Activated naive CD8-positive, alpha-beta T cell treated with anti-CD3 and anti-CD28 coated beads, Interleukin-2, amount 50 U/mL, for 24 hours (primary cell): ENCODE measurements at regions not wholly inside any gene's neighbourhood (a gene's known extent, or its start where the extent isn't known, plus 50 kb on each side); places are given as distances from the start of the nearest gene placed in this dataset.
"Not testable (repeated sequence)": the region's sequence is repeated elsewhere in the genome, so short reads cannot be mapped to it uniquely, and the experiment has no call there.

Source experiments
- ATAC-seq: fragments of 150-1000 bp; cut with Tn5 transposase; one replicate; pipeline ENCODE4 v1.10.0; 2021
- DNase-seq: peaks from one replicate; pipeline ENCODE4 v3.0.0; 2021
- H3K27ac Mint-ChIP-seq: one replicate; pipeline ENCODE4 v1.8.0; 2021; ENCODE audit warnings: mild to moderate bottlenecking, mixed read lengths
- H3K27me3 Mint-ChIP-seq: one replicate; pipeline ENCODE4 v1.8.0; 2021; ENCODE audit warnings: mixed read lengths
- H3K36me3 Mint-ChIP-seq: one replicate; pipeline ENCODE4 v1.8.0; 2021; ENCODE audit warnings: low read depth, mixed read lengths
- H3K4me1 Mint-ChIP-seq: one replicate; pipeline ENCODE4 v1.8.0; 2021; ENCODE audit warnings: mixed read lengths
- H3K4me3 Mint-ChIP-seq: one replicate; pipeline ENCODE4 v1.8.0; 2021; ENCODE audit warnings: mild to moderate bottlenecking, moderate library complexity, mixed read lengths
- H3K9me3 Mint-ChIP-seq: one replicate; pipeline ENCODE4 v1.8.0; 2021; ENCODE audit warnings: mixed read lengths

DNA sequence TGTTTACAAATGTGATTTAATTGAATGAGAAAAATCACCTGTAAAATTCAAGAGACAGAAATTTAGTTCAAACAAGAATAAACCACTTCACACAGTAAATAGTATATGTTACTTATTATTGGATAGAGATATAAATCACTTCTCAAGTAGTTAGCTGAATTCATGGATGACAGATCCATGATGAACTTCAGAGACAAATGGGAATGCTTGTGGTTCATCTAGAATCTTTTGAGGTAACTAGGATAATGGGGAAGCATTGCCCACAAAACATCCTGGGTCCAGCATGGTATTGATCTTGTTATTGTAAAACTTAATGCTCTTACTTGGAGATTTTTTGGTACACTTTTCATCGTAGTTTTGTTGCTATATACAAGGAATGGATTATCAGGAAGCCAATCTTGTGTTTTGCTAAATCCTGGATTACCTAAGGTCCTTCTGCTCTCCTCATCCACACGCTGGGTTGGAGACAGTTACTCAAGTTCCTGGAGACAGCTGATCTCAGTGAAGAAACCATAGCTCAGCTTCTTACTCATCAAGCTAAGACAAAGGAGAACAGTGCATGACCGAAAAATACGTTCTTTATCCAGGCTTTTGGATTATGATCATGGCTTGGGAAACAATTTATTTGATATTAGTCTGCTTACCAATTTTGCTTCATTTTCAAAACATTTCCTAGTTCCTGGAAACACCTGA is 142.5 kb upstream of the PREP start:
- ATAC-seq, result no peak
- Mint-ChIP-seq H3K4me1 (no peaks in the 10 kb centered on the region), H3K9me3 (no peaks in the 10 kb centered on the region), H3K27me3 (peaks cover 11% of the 10 kb centered on the region), H3K36me3 (peaks cover 1% of the 10 kb centered on the region), H3K4me3 (no peak overlapping the region), H3K27ac (no peak overlapping the region)
- no peak for DNase-seq

DNA sequence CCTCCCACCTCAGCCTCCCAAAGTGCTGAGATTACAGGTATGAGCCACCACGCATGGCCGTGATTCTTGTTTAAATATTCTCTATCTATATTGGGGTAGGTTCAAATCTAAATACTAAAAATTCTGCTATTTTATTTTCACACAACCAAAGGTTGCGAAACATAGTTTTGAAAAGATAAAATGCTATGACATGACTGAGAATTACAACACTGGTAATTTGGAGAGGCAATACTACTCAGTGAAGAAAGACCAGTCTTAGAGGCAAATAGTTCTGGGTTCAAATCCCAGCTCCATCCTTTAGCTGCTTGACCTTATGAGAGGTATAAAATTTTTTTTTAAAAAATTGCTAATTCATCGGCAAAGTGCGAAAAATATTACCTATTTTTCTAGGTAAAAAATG is 137.0 kb upstream of the PREP start:
- ATAC-seq (no peak), DNase-seq (no peak)
- Mint-ChIP-seq H3K27ac (no peak overlapping the region), H3K9me3 (no peaks in the 10 kb centered on the region), H3K36me3 (no peaks in the 10 kb centered on the region), H3K27me3 (no peaks in the 10 kb centered on the region), H3K4me3 (no peak overlapping the region), H3K4me1 (no peaks in the 10 kb centered on the region)

DNA sequence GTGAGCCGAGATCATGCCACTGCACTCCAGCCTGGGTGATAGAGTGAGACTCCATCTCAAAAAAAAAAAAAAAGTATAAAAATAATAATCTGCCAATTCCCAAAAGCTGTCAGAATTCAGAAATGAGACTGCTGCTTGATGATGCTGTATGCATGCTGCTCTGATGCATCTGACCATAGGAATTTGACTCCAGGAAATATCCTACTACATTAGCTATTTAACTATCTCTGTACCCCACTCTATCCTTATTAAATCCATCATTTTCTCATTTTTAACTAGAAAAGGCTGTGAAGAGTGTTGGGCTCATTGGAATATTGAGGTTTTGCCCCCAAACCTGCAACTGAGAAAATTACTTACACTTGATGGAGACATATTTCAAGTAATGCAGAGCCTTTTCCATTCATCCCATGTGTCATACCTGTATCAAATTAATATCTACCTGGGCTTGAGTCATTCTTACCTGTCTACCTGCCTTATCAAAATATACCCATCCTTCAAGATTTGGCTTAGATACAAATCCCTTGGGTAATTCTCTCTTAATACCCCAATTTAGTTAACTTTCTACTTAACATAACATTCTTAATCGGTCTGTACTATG is 135.2 kb upstream of the PREP start:
- Mint-ChIP-seq H3K27ac (no peak overlapping the region), H3K9me3 (no peaks in the 10 kb centered on the region), H3K4me3 (no peak overlapping the region), H3K4me1 (no peaks in the 10 kb centered on the region), H3K27me3 (peaks cover 3% of the 10 kb centered on the region), H3K36me3 (no peaks in the 10 kb centered on the region)
- DNase-seq, result no peak
- no peak for ATAC-seq

DNA sequence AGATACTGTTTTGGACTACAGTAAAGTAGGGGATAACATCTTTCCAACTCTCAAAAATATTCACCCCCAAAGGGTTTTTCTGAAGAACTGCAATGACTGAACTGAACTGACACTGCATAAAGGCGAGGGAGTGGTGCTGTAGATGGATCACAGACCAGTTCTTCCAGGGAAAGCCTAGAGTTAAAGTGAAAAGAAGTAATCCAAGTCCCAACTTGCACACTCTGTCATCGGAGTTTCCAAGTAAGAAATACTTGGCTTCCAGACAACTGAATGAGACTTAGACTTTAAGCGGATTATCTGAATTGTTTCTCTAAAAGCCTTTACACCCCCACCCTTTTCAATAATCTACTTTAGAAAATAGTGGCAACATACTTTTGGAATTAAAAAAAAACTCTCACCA is 134.1 kb upstream of the PREP start:
- peaks cover 8% of the 10 kb centered on the region for H3K27me3 Mint-ChIP-seq
- H3K27ac Mint-ChIP-seq, result no peak overlapping the region
- no peak for DNase-seq
- H3K9me3 Mint-ChIP-seq, result no peaks in the 10 kb centered on the region
- H3K4me1 Mint-ChIP-seq, result no peaks in the 10 kb centered on the region
- no peak overlapping the region for H3K4me3 Mint-ChIP-seq
- ATAC-seq, result no peak
- no peaks in the 10 kb centered on the region for H3K36me3 Mint-ChIP-seq

DNA sequence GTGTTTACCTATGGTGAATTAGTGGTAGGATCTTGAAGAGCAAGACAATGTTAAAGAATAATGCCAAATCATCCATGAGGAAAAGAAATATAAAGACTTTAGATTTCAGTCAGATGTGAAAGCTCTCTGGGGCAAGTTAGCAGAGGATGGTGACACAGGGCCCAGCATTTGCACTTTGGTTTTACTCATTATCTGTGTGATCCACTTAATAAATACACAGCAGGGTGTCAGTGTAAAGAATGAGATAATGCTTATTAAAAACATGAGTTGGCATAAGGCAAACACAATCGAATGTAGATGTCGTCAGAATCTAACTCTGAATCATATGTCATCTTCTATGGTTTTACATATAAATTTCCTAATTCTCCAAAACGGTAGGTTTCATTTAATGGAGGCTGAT is 130.4 kb upstream of the PREP start:
- Mint-ChIP-seq H3K27me3 (peaks cover 8% of the 10 kb centered on the region), H3K4me1 (no peaks in the 10 kb centered on the region), H3K27ac (no peak overlapping the region), H3K4me3 (no peak overlapping the region), H3K9me3 (no peaks in the 10 kb centered on the region), H3K36me3 (no peaks in the 10 kb centered on the region)
- DNase-seq, result no peak
- no peak for ATAC-seq

DNA sequence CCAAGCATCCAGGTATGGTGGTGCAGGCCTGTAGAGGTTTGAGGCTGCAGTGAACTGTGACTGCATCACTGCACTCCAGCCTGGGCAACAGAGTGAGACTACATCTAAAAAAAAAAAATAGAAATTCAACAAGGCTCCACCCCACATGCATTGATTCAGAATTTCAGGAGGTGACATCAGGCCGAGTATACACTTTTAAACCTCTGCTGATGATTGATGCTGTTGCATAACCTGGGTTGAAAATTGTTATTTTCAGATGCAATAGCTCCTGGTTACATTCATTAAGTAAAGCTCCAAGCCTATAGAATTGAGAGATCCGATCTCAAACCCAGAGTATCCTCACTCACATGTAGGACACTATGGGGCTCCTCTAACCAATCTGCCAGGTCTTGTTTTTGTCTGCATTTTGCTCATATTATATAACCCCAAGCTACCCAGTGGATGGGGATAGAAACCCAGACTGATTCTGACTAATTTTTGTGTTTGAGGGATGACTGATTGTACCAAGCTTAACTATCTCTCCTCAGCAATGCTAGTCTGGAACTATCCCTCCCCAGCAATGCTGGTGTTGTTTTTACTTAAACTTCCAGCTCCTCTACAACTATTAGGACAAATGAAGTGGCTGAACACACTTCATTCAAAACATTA is 123.5 kb upstream of the PREP start:
- no peak for DNase-seq
- Mint-ChIP-seq H3K4me3 (no peak overlapping the region), H3K27ac (no peak overlapping the region), H3K9me3 (no peaks in the 10 kb centered on the region), H3K36me3 (no peaks in the 10 kb centered on the region), H3K27me3 (no peaks in the 10 kb centered on the region), H3K4me1 (no peaks in the 10 kb centered on the region)
- ATAC-seq, result no peak

DNA sequence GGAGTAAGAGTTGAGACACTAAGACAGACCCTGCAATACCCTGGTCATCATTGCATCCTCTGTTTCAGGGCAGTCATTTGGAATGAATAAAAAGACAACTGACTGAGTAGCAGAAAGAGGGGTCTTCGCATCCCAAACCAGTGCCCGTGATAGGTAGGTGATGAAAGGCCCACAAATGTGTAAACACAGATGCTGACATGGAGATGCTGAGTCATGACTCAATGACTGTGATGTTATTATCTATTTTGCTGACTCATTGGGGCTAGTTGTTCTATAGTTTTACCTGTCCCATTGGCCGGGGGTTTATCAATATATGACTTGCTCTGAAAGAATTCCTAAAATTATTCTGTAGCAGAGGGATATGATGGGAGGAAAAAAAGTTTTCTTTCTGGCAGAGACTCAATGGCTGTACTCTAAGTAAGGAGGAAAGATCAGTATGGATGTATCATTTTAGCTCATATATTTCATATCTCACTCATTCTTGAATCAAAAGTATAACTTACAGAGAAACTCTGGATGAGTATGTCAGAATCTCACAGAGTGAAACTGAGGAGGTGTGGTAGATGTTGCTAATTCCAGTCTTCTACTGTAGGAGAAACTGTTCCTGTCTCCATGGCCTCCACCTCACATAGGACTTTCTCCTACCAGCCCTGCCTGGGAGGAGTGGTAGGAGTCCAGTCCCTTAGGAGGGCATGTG is 119.9 kb upstream of the PREP start:
- Mint-ChIP-seq H3K27me3 (peaks cover 2% of the 10 kb centered on the region), H3K27ac (no peak overlapping the region), H3K36me3 (no peaks in the 10 kb centered on the region), H3K9me3 (no peaks in the 10 kb centered on the region), H3K4me1 (no peaks in the 10 kb centered on the region), H3K4me3 (no peak overlapping the region)
- no peak for ATAC-seq
- DNase-seq, result no peak

DNA sequence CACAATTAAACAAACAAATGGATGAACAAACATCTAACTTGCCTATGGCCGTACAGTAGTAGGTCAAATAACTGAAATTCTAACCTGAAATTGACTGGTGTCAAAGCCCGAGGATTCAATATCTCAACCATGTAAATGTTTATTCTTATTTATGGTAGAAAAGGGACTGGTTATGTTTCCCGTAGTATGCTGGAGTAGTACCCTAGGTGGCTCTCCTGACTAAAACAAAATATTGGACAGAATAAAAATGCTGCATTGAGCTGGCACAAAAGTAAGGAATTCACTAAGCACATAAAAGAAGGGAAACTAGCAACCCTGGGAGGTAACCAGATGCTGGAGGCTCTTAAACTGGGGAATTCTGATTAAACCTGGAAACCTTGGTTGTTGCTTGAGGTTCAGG is 117.1 kb upstream of the PREP start:
- no peaks in the 10 kb centered on the region for H3K36me3 Mint-ChIP-seq
- peaks cover 11% of the 10 kb centered on the region for H3K27me3 Mint-ChIP-seq
- no peaks in the 10 kb centered on the region for H3K4me1 Mint-ChIP-seq
- DNase-seq, result no peak
- no peak overlapping the region for H3K4me3 Mint-ChIP-seq
- no peaks in the 10 kb centered on the region for H3K9me3 Mint-ChIP-seq
- no peak for ATAC-seq
- H3K27ac Mint-ChIP-seq, result no peak overlapping the region

DNA sequence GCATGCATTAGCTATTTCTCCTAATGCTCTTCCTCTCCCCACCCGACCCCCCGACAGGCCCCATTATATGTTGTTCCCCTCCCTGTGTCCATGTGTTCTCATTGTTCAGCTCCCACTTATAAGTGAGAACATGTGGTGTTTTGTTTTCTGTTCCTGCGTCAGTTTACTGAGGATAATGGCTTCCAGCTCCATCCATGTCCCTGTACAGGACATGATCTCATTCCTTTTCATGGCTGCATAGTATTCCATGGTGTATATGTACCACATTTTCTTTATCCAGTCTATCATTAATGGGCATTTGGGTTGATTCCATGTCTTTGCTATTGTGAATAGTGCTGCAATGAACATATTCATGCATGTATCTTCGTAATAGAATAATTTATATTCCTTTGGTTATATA is 116.1 kb upstream of the PREP start:
- not testable (repeated sequence) for H3K27ac Mint-ChIP-seq, H3K36me3 Mint-ChIP-seq, H3K4me3 Mint-ChIP-seq, H3K4me1 Mint-ChIP-seq, DNase-seq, ATAC-seq, H3K9me3 Mint-ChIP-seq
- peaks cover 11% of the 10 kb centered on the region for H3K27me3 Mint-ChIP-seq

DNA sequence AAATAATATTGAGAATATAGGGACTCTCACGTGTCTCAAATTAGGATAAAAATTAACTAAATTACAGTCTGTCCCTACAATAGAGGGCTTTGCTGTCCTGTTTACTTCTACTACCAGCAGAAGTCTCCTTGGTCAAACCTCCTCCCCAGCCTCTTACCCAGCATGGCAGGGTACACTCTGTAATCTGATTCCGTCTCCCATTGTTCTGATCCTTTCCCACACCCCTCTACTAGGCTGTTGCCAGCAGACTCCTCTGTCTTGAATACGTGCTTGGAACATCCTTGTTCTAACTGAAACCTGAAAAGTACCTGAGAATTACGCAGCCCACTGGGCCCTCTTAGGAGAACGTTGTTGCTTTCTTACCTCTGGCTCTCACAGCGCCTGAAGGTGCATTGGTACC is 112.2 kb upstream of the PREP start:
- no peak for DNase-seq
- Mint-ChIP-seq H3K9me3 (no peaks in the 10 kb centered on the region), H3K4me1 (peaks cover 12% of the 10 kb centered on the region), H3K36me3 (no peaks in the 10 kb centered on the region), H3K27ac (no peak overlapping the region), H3K27me3 (peaks cover 15% of the 10 kb centered on the region), H3K4me3 (no peak overlapping the region)
- ATAC-seq, result no peak

DNA sequence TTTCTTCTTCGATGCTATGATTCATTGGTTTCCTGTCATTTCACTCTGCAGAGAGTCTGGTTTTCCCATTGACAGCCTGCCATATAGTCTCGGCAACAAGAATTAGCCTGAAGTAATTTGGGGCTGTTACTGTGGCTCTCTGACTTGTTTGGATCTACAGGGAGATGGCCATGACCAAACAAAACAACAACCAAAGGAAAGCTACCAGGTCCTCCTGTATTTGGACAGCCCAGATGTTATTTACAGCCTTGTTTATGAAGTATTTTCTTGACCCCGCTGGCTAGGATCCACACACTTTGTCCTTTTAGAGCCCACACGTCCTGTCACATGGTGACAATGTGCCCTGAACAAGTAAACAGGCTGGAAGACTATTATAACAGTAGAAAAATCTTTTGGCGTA is 111.4 kb upstream of the PREP start:
- Mint-ChIP-seq H3K27me3 (peaks cover 19% of the 10 kb centered on the region), H3K27ac (no peak overlapping the region), H3K9me3 (no peaks in the 10 kb centered on the region), H3K4me3 (no peak overlapping the region), H3K36me3 (no peaks in the 10 kb centered on the region), H3K4me1 (peaks cover 15% of the 10 kb centered on the region)
- ATAC-seq, result no peak
- DNase-seq, result no peak

DNA sequence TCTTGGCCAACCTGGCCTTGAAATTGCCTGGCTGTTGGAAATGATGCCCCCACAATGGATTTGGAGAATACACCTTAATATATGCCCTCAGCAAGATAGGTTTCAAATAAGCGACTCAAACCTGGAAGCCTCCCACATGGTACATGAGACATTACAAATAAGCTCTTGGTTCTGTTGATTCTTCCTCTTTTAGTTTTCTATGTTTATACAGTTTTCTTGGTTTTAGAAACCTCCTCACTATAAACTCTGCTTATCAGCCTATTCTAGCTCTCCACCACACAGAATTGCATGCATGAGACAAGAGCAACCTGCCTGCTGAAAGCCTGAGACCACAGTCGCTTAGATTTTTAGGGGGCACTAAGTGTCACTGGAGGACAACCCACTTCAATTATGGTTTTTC is 108.8 kb upstream of the PREP start:
- ATAC-seq, result no peak

DNA sequence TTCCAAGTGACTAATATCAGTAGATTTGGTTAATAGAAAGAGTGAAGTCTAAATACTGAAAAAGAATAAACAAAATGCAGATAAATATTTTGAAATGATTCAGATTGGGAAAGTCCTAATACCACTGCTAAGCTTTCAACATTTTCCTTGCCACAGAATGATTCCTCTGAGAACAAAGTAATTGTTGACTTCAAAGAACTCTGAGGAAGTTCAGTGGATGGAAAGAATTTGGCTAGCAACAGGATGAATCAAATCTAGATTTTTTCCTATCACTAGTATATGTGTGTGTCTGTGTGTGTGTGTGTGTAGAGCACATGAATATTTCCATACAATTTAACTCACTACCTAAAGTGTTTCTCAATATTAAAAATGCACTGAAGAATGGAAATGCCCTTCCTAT is 107.9 kb upstream of the PREP start:
- Mint-ChIP-seq H3K27me3 (peaks cover 17% of the 10 kb centered on the region), H3K9me3 (no peaks in the 10 kb centered on the region), H3K4me1 (peaks cover 15% of the 10 kb centered on the region), H3K36me3 (no peaks in the 10 kb centered on the region), H3K27ac (no peak overlapping the region), H3K4me3 (no peak overlapping the region)
- ATAC-seq, result no peak
- no peak for DNase-seq

More for the DNA sequence above, 108.8 kb upstream of the PREP start:
- peaks cover 15% of the 10 kb centered on the region for H3K27me3 Mint-ChIP-seq
- no peak for DNase-seq
- no peak overlapping the region for H3K27ac Mint-ChIP-seq
- no peaks in the 10 kb centered on the region for H3K9me3 Mint-ChIP-seq
- no peaks in the 10 kb centered on the region for H3K36me3 Mint-ChIP-seq
- H3K4me3 Mint-ChIP-seq, result no peak overlapping the region
- H3K4me1 Mint-ChIP-seq, result peaks cover 15% of the 10 kb centered on the region

DNA sequence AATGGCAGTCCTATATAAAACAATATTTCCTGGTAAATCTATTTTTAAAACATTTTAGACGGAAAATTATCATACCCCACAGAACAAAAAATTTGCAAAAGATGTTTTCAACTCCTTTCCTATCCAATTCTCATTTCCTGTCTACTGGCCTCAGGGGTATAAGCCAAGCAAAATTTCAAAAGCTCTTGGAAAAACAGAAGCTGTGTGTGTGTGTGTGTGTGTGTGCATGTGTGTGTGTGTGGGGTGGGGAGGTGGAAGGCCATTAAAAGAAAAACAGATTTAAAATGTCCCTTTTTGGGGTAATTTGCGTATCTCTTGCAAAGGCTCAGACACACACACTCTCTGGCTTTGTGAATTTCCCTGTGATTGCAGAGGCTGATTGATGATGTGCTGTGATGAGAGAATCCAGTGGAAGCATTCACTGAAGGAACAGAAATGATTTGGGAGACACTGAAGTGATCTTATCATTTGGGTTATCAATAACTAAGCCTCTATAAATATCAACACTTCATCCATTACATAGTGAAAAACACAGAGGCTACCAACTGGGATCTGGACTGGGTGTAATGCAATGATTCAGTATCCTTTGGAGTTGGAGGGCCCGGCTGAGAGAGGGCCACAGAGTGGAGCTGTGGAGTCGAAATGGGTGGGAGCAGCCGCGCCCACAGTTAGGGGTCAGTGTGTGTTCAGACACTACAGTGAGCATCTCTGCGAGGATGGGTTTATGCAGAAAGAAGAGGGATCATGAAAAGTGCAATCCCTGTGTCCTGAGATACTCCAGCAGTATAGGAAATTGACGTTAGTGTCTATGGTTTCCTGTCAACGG is 106.8 kb upstream of the PREP start:
- Mint-ChIP-seq H3K4me1 (peaks cover 15% of the 10 kb centered on the region), H3K9me3 (no peaks in the 10 kb centered on the region), H3K27ac (no peak overlapping the region)

More for the DNA sequence above, 106.8 kb upstream of the PREP start:
- H3K4me3 Mint-ChIP-seq, result no peak overlapping the region
- peaks cover 13% of the 10 kb centered on the region for H3K27me3 Mint-ChIP-seq
- ATAC-seq (no peak), DNase-seq (no peak)
- no peaks in the 10 kb centered on the region for H3K36me3 Mint-ChIP-seq
